ENCODE measurements at regions not wholly inside any gene's neighbourhood (a gene's known extent, or its start where the extent isn't known, plus 50 kb on each side); places are given as distances from the start of the nearest gene placed in this dataset.

DNA sequence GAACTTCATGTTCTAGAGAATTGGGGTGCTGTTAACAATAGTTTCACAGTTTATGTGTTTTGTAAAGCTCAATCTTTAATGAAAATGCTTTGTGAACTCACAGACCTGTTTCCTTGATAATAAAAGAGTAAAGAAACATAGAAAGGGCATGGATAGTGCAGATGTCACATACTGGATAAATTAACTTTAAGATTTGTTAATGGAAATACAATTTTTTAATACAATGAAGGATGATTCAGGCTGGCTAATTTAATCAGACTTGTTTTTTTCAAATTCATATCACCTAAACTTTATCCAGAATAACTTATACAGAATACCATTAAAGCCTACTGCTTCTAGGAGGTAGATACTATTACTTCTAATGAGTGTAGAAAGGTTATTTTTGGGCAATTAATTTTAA lies 1033.5 kb upstream of the SLC10A2 start:
- TF ChIP-seq POLR2A (IDR thresholded peaks at IDR 0.05) = no peak
- TF ChIP-seq, protein P1, sequence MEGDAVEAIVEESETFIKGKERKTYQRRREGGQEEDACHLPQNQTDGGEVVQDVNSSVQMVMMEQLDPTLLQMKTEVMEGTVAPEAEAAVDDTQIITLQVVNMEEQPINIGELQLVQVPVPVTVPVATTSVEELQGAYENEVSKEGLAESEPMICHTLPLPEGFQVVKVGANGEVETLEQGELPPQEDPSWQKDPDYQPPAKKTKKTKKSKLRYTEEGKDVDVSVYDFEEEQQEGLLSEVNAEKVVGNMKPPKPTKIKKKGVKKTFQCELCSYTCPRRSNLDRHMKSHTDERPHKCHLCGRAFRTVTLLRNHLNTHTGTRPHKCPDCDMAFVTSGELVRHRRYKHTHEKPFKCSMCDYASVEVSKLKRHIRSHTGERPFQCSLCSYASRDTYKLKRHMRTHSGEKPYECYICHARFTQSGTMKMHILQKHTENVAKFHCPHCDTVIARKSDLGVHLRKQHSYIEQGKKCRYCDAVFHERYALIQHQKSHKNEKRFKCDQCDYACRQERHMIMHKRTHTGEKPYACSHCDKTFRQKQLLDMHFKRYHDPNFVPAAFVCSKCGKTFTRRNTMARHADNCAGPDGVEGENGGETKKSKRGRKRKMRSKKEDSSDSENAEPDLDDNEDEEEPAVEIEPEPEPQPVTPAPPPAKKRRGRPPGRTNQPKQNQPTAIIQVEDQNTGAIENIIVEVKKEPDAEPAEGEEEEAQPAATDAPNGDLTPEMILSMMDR (IDR thresholded peaks at IDR 0.05) = no peak

Data from vagina (tissue), 2 donors.